ENCODE measurements at regions not wholly inside any gene's neighbourhood (a gene's known extent, or its start where the extent isn't known, plus 50 kb on each side); places are given as distances from the start of the nearest gene placed in this dataset.

DNA sequence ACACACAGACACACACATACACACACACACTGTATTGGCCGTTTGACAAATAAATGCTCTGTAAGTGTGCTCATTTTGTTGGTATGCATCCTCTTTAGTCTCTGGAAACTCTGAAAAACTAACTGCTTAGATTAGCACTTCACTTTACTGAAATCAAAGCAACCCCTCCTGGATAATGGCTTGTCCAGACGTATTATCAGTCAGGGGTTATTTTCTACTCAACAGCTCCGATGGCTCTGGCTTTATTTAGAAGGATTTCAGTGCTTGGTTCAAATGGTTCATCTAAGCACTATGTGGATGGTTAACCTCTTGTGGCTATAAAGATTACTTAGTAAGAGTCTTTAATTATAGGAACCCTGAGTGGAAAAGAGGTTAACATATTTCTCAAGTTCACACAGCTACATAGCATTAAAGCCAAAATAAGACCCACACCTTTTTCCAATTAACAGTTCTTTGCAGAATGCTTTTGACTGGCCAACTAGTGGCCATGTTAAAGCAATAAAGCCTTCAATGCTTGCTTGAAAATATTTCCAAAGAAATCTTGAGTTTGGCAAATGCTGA lies 516.1 kb upstream of the NAALADL2 start:
- TF ChIP-seq, protein P1, sequence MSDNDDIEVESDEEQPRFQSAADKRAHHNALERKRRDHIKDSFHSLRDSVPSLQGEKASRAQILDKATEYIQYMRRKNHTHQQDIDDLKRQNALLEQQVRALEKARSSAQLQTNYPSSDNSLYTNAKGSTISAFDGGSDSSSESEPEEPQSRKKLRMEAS (IDR thresholded peaks at IDR 0.05; ENCODE audit: low read depth, low read length) = no peak
- TF ChIP-seq, protein P2, sequence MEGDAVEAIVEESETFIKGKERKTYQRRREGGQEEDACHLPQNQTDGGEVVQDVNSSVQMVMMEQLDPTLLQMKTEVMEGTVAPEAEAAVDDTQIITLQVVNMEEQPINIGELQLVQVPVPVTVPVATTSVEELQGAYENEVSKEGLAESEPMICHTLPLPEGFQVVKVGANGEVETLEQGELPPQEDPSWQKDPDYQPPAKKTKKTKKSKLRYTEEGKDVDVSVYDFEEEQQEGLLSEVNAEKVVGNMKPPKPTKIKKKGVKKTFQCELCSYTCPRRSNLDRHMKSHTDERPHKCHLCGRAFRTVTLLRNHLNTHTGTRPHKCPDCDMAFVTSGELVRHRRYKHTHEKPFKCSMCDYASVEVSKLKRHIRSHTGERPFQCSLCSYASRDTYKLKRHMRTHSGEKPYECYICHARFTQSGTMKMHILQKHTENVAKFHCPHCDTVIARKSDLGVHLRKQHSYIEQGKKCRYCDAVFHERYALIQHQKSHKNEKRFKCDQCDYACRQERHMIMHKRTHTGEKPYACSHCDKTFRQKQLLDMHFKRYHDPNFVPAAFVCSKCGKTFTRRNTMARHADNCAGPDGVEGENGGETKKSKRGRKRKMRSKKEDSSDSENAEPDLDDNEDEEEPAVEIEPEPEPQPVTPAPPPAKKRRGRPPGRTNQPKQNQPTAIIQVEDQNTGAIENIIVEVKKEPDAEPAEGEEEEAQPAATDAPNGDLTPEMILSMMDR (IDR thresholded peaks at IDR 0.05; ENCODE audit: low read depth, low read length) = no peak
- no peak for TF ChIP-seq POLR2A (IDR thresholded peaks at IDR 0.05; ENCODE audit: extremely low read depth, insufficient read length)
- TF ChIP-seq MYC (IDR thresholded peaks at IDR 0.05; ENCODE audit: low read depth, low read length) = no peak

Measured in NB4 (cell line).